Superior temporal gyrus (tissue), 1 donor: ENCODE measurements at regions not wholly inside any gene's neighbourhood (a gene's known extent, or its start where the extent isn't known, plus 50 kb on each side); places are given as distances from the start of the nearest gene placed in this dataset.

Experiments used
- DNase-seq: peaks from one replicate; pipeline ENCODE4 v3.0.0-alpha.2; 2016; ENCODE audit errors: extremely low spot score

- peak; percentile 3 for DNase-seq
Measured at GRCh38 chr15:101980206-101980910, 168.4 kb downstream of the OR4F15 start.
